HG02840 (cell line): ENCODE measurements at regions not wholly inside any gene's neighbourhood (a gene's known extent, or its start where the extent isn't known, plus 50 kb on each side); places are given as distances from the start of the nearest gene placed in this dataset.

Source experiments
- ATAC-seq: cut with Tn5 transposase; IDR thresholded peaks from one replicate; pipeline ENCODE4 v1.9.1; 2021; ENCODE audit warnings: mild to moderate bottlenecking, moderate library complexity, moderate number of reproducible peaks; ENCODE audit not compliant: unreplicated experiment, low FRiP score

DNA sequence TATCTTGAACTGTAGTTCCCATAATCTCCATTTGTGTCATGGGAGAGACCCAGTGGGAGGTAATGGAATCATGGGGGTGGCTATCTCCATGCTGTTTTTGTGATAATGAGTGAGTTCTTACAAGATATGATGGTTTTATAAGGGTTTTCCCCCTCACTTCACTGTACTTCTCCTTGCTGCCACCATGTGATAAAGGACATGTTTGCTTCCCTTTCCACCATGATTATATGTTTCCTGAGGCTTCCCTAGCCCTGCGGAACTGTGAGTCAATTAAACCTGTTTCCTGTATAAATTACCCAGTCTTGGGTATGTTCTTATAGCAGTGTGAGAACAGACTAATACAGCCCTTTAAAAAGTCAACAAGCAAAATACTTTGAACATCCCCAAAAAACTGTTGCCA lies 427.7 kb downstream of the HTR7 start:
- ATAC-seq, result no peak

DNA sequence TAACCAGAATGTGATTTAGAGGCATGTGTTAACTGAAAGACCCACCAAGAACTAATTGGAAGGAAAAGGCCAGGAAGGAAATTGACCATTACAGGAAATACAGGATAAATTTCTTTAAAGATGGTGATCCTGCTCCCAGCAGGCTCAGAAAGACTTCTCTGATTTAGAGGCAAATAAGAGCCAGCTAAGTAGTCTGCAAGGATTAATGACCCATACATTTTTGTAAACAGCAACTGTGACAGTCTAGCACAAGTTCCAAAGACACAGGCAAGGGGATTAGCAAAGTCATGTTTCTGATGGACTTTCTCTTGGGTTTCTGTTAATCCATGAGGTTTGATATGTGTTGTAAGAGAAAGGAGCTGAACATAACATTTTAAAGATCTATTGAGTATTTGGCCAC lies 425.0 kb downstream of the HTR7 start:
- ATAC-seq, result no peak

DNA sequence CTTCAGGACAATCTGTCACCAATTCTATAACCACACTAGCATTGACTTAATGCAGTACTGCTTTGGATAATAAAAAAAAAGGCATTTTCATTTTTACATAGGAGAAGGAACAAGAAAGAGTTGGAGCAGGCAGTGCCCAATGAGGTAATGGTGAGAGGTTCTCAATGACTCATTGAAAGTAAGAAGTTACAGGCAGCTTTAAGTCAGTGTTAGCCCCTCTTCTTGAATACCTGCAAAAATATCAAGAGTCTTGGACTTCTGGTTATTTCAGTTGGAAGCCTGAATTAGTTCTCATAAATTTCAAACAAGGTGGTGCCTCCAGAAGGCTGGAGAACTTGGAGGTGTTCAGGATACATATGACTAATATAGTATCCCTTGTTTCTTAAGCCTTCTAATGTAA lies 422.5 kb downstream of the HTR7 start:
- no peak for ATAC-seq

DNA sequence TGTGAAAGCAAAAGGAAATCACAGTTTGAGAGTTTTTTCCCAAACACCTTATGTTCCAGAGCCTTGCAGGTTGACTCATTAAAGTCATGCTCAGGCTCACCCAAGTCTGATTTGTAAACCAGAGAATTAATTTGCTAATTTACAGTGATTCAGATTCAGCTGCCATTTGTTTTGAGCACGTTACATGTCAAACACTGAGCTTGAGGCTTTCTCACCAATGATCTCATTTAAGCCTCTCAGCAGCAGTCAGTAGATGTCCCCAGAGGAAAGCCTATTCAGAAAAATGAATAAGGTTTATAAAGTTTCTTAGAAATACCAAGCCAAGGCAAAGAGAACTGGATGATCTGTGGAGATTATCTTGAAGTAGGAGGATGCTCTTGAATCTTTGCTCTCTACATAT lies 420.4 kb downstream of the HTR7 start:
- ATAC-seq, result no peak

DNA sequence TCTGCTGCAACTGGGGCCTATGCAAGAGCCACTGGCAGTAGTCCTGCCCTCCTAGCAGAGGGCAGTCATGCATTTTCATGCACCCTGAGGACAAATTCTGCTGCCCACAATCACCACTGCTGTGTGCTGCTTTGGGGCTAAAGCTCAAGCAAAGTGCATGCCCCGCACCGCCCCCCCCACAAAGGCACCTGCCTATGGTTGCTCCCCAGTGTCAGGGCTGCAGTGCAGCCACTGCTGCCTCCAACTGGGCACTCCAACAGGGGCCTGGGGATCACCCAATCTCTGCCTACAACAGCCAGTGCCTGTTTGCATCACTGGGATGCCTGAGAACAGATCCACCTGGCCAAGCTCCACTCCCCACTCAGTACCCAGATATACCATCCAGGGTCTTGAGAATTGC lies 417.0 kb downstream of the HTR7 start:
- ATAC-seq, result no peak

DNA sequence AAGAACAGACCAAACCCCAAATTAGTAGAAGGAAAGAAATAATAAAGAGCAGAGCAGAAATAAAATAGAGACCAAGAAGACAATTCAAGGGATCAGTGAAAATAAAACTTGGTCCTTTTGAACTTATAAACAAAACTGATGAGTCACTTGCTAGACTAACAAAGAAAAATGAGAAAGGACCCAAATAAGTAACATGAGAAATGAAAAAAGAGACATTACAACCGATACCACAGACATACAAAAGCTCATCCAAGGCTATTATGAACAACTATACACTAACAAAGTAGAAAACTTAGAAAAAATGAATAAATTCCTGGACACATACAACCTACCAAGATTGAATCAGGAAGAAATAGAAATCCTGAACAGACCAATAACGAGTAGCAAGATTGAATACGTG lies 414.5 kb downstream of the HTR7 start:
- no peak for ATAC-seq

DNA sequence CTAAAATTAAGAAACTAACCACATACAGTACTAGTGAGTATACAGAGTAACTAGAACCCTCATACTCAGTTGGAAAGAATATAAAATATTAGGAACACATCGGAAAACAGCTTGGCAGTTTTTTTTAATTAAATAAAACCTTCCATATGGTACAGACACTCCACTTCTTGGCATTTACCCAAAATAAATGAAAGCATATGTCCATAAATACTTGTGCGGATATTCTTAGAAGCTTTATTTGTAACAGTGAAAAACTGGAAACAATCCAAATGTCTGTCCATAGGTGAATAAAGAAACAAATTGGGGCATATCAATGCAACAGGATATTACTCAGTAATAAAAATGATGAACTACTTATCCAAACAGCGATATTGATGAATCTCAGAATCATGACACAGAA lies 410.0 kb downstream of the HTR7 start:
- no peak for ATAC-seq

DNA sequence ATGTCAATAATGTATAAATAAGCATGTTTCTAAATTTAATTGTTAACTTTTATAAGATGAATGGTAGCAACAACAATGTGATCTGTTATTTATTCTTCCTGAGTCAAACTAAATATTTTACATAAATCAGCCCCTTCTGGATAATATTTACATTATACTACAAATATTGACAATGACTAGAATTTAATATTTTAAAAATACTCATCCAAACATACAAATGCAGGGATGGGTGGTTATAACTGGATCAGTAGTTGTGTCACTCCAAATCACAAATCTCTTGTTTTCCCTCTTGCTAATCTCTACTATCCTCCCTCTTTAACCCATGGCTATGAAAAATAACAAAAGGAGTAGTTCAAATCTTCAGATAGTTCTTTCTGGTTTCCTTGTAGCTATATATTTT lies 407.0 kb downstream of the HTR7 start:
- no peak for ATAC-seq

DNA sequence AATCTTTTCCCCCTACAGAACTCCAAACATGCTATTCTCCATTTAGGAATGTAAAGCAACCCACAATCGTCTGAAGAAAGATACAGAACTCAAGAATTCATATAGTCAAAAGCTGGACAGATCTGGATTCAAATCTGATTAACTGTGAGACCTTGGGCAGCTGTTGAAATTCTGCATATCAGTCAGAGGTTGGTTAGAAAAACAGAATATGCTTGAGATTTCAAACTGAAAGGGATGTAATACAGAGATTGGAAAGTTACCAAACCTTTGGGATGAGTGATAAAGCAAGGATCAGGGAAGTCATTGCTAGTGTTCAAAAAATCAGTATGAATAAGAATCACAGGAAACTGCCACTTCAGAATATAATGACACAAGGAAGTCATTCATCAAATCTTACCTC lies 406.6 kb downstream of the HTR7 start:
- ATAC-seq, result no peak

DNA sequence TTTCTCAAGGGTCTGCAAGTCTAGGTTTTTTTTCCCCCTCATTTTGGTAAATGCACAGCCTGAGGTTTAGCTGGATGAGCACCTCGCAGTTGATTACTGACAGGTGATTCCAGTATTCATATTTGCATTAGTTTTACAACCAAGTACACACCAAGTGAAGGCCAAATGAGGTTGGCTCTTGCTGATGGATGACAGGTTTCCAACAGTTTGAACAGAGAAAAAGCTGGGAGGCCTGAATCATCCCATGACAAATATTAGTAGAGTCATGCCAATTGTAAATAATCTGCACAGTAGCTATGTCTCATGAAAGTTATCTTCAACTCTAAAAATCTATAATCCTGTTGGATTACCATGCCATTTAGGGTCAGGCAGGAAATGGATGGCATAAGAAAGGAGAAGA lies 399.8 kb downstream of the HTR7 start:
- ATAC-seq, result no peak

DNA sequence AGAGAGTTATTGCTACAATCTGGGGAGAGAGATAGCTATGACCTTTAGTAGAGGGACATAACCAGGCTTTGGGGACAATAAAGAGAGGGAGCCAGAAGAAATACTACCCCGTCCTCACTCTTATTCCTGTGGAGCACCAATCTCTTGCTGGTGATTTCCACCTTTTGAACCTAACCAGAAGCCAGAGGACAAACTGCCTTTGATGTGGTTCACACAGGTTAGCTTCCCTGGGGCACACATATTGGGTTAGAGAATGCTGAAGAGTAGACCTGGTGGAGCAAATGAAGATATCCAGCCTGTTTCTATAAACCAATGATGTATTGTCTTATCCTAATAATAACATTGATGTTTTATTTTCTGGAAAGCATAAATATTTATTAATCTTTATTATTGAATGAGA lies 399.3 kb downstream of the HTR7 start:
- ATAC-seq, result no peak

DNA sequence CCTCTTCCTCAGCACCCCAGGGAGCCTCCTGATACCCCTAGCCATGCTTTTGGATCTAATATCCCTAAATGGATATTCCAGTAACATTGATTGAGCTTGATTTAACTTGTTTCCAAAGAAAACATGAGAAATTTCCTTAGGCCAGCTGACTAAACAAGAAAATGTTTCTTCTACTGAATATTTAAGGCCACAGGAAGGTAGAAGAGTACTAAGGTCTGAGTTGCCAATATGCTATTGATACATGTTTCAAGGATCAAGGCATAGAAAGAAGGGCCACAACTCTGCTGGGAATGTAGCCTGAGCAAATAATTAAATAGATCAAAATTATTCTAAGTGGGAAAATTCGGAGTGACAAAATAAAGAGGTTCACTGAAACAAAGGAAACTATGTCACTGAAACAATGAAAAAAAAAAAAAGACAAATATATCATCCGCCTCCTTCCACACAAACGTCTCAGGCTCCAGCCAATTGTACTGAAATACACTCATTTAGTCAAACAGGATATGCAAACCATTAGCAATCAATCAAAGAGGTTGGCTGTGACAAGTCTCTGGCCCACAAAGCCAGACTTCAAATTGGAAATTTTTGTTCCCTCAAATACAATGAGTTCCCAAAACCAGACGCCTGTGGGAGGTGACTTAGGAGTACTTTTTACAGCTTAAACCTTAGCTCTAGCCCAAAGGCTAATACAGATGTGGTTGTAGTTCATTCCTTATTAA lies 396.2 kb downstream of the HTR7 start:
- ATAC-seq, result no peak

DNA sequence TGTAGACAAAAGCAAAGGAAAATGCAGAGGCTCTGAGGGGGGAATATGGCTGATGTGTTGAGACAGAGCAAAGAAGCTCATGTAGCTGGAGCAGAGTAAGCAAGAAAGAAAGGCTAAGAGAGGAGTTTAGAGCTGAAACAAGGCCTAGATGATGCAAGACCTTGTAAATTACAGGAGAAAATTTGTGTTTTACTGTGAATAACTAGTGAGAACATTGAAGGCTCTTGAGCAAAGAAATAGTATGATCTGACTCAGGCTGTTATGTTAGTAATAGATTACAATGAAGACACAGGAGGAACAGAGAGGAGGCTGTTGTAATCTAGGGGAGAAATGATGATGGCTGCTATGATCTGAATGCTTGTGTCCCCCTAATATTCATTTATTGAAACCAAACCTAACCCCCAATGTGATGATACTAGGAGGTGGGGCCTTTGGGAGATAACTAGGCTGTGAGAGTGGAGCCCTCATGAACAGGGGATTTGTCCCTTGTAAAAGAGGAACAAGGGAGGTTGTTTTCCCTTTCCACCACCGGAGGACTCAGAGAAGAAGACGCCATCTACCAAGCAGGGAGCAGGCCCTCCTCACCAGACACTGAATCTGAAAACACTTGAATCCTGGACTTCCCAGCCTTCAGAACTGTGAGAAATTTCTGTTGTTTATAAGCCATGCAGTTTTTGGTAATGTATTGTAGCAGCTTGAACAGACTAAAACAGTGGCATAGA lies 394.9 kb downstream of the HTR7 start:
- ATAC-seq, result no peak

DNA sequence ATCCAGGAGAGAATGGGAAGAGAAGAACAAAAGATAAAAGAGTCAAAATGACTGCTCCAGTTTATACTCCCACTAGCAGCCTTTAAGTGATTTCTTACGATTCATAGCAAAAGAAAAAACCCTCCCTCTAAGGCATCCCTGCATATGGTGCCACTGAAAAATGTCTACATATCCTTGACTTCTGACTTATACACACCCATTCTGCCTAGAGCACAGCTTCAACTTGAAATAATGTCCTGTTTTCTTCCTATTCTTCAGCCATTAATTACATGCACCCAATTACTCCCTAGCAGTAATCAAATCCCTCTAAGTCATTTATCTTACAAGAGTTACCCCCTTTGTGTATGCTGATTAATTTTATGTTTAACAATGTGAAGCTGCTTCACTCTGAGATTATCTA lies 393.5 kb downstream of the HTR7 start:
- ATAC-seq, result no peak

DNA sequence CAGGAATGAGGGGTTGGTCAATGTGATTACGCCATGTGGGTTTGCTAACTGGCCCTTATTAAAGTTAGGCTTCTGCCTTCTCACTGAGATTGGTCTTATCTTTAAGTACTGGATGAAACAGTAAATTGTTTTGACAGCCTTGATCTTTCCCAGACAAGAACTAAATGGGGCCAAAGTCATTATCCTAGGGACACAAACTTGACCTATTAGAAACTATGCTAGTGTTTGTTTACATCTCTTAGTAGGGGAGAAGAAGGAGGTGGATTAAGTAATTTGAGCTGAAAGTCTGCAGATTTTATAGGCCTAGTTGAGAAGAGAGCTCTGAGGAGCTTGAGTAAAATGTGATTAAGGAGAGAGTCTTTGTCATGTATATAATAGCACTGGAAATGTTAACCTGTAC lies 386.9 kb downstream of the HTR7 start:
- ATAC-seq, result no peak

DNA sequence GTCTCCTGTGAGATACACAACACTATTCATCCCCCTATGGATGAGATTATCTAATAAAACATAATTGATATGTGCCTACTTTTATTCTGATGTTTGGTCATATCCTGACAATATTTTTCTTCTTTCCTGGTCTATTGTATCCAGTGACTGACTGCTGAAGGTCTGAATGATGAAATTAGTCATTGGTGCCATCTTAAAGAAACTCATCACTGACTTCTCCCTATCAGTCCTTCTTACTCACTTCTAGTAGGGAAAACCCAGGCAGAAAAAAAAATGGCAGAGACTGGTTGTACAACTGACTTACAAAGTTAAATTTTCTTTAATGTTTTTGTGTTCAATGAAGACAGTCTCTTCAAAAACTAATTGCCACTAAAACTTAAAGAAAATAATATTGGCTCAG lies 377.4 kb downstream of the HTR7 start:
- no peak for ATAC-seq

DNA sequence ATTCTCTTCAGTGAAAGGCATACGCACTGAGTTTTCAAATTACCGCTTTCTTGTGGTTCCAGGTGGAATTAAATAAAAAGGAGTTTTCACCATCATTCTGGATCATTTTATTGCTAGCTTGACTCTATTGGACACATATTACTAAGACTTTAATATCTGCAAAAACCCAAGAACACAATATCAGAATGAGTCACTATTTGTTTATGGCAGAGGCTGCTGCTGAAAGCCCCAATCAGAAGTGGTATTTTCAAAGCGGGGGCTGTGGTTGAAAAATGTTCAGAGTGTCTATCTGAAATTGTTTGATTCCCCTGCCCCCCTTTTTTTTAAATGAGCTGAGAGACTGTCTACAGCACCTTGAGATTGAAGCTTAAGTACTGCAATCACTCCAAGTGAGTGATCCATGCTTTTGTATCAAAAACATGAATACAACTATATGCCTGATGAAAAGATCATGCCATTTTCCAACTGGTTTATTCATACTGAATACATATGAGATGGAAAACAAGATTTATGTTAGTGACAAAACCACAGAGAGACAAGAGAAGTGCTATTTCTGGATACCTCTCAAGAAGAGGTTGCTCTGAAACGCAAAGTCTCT lies 376.4 kb downstream of the HTR7 start:
- ATAC-seq, result no peak

DNA sequence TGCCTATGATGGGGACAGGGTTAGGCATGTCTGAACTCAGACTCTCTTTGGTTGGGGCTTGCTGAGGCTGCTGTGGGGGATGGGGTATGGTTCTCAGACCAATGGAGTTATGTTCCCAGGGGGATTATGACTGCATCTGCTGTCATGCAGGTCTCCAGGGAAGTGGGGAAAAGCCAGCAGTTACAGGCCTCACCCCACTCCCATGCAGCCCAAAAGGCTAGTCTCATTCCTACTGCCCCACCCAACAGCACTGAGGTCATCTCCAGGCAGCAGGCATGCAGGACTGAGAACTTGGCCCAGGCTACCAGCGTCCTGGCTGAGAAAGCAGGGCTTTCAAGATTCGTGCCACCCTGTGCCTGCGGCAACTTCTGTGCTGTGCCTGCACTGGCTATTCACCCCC lies 373.3 kb downstream of the HTR7 start:
- ATAC-seq, result no peak

DNA sequence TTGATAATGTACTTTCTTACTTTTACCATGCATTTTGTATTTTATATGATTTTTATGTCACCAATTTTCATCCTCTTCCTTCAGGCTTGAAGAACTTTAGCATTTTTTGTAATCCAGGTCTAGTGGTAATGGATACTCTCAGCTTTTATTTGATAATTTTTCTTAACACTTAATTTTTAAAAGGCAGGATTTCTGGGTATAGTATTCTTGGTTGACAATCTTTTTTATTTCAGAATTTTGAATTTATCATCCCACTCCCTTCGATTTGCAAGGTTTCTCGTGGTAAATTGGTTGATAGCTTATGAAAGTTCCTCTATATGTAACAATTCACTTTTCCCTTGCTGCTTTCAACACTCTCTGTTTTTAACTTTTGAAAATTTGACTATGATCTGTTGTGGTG lies 363.7 kb downstream of the HTR7 start:
- ATAC-seq, result no peak

DNA sequence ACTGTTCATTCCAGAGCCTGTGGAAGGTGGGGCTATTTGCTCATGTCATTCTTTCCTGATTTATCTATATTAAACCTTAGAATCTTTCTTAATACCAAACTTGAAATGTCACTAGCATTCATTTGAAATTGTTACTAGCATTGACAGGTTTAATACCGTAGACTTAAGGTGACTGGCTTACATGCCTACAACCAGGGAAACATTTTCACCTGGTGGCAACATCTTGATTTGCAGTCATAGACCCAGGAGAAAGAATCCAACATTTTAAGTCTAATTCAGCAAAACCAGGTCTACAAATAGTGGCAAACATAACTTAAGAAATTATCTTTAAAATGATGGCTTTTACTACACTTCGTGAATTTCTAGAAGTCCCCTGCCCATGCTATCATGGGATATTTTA lies 353.7 kb downstream of the HTR7 start:
- no peak for ATAC-seq

DNA sequence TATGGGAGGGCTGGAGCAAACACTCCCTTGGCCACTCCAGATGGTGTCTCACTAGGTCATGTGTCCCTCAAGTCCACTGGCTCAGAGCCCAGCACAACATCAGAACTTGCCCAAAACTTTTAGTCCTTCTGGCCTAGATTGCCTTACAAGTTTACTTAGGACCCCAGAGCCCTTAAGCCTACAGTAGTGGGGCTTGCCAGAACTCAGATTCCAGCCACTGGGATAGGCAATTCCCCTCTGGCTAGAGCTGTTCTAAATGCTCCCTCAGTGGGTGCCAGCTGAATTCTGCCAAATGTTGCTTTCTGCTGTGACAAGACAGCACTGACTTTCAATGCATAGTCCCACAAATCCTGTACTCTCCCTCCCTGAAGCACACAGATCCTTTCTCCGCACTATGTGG lies 331.1 kb downstream of the HTR7 start:
- no peak for ATAC-seq

DNA sequence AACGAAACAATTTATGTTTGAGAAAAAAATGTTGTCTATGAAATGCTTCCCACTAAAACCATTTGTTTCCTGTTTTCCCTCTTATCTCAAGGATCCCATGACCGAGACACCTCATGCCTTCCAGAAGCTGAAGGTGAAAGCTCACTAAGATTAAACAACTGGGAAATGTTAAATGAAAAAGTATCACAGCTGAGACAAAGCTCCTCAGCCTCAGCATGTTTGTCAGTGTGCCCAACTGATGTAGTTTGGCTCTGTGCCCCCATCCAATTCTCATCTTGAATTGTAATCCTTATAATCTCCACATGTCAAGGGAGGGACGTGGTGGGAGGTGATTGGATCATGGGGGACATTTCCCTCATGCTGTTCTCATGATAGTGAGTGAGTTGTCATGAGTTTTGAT lies 327.3 kb downstream of the HTR7 start:
- no peak for ATAC-seq
